HS-27A (cell line): ENCODE measurements at regions not wholly inside any gene's neighbourhood (a gene's known extent, or its start where the extent isn't known, plus 50 kb on each side); places are given as distances from the start of the nearest gene placed in this dataset.
"Not testable (repeated sequence)": the region's sequence is repeated elsewhere in the genome, so short reads cannot be mapped to it uniquely, and the experiment has no call there.

ENCODE experiments used
- DNase-seq: peaks from one replicate; pipeline ENCODE4 v3.0.0-alpha.2; 2012; ENCODE audit warnings: low read depth, missing footprints

GRCh38 chr14:38710196-38710595 lies 392.8 kb downstream of the SEC23A start:
- no peak for DNase-seq

DNA sequence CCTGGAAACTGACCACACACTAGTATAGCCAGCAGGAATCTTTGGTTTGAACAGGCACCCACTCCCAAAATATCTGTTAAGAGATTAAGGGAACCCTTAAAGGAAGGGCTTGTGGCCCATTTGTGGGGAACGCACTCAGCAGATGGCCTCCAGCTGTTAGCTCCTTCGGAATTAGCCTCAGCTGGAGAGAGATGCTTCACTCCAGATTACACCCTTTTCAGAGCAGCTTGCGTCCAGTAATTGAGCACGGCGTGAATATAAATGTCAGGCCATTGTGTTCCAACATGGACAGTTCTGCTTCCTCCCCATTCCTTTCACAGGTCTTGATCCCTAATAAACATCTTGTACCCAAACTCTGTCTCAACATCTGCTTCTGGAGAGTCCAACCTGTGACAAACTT lies 397.8 kb downstream of the SEC23A start:
- no peak for DNase-seq

DNA sequence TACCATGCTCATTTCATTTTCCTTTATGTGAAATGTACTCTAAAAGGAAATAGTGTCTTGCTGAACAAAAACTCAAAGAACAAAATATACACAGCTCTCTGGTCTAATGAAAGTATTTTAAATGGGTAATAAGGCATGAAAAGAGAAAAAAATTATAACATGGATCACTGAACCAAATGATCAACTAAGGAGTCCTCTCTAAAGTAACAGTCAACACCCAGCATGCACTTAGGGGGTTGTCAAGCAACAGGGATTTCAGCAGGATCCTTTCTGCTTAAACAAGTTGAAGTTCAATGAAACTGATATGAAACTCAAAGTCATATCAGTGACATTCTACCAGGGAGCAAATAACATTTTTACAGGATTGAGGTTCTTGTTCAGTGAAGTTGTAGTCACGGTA lies 398.8 kb downstream of the SEC23A start:
- no peak for DNase-seq

DNA sequence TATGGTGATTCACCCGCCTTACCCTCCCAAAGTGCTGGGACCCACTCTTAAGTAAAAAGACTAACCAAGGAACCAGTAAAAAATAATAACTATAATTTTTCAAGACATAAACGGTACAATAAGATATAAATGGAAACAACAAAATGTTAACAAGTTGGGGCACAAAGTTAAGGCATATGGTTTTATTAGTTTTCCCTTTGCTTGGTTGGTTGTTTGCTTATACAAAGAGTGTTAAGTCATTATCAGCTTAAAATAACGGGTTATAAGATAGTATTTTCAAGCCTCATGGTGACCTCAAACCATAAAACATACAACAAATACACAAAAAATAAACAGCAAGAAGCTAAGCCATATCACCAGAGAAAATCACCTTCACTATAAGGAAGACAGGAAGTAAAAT lies 406.1 kb downstream of the SEC23A start:
- no peak for DNase-seq

DNA sequence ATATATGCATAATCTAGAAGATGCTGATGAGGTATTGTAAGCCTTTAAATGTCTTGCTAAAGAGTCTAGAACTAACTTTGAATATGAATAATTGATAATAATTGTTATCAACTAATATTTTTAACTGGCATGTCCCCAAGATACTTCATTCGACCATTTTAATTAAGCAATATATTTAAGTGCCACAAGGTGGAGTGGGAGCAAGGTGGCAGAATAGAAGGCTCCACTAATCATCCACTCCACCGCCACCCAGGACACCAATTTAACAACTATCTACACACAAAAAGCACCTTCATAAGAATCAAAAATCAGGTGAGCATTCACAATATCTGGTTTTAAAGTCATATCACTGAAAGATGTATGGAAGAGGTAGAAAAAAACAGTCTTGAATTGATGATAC lies 409.6 kb downstream of the SEC23A start:
- no peak for DNase-seq

DNA sequence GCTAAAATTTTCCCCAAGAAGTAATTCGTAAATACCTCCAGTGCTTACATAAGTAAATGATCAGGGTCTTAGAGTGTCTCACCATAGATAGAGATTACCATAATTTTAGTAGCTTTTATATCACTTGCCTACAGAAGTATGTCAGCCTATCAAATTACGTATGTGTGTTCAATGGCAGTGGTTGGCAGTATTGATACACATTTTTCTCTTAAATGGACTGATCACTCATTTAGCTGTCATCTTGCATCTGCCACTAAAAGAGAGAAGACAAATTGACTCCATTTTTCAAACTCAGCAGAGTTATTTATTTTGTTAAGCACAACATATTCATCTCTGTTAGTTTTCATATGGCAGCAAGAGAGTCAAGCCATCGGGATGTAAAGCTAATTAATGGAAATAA lies 413.1 kb upstream of the CLEC14A start:
- DNase-seq: no peak

- DNase-seq: no peak
These were observed 407.5 kb upstream of the CLEC14A start for GRCh38 chr14:38663382-38663781.

DNA sequence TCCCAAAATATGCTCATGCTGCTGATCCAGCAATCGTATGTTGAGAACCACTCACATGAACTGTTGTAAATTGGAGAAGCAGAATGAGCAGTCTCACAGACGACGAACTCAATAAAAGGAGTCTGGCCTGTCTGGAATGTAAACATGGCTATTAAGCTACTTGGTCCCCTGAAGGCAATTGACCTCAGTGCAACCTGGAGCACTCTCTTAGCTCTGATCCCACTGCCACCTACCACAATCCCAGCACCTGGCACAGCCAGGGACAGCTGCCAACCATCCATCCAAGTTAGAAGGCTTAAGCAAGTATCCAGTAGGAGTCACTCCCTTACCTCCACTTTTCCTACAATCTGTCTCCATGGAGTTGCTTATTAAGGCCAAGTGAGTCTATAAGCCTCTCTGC lies 406.9 kb upstream of the CLEC14A start:
- no peak for DNase-seq

- peak; percentile 17 for DNase-seq
These were observed 390.5 kb upstream of the CLEC14A start for GRCh38 chr14:38646391-38646790.

DNA sequence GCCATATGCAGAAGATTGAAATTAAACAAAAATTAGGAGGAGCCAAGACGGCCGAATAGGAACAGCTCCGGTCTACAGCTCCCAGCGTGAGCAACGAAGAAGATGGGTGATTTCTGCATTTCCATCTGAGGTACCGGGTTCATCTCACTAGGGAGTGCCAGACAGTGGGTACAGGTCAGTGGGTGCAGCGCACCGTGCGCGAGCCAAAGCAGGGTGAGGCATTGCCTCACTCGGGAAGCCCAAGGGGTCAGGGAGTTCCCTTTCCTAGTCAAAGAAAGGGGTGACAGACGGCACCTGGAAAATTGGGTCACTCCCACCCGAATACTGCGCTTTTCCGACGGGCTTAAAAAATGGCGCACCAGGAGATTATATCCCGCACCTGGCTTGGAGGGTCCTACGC lies 379.0 kb upstream of the CLEC14A start:
- DNase-seq: not testable (repeated sequence)

DNA sequence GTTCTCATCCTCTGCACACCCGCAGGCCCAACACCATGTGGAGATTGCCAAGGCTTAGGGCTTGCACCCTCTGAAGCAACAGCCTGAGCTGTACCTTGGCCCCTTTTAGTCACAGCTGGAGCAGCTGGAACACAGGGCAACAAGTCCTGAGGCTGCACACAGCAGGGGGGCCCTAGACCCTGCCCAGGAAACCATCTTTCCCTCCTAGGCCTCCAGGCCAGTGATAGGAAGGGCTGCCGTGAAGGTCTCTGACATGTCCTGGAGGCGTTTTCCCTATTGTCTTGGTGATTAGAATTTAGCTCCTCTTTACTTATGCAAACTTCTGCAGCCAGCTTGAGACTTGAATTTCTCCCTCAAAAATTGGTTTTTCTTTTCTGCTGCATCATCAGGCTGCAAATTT lies 373.5 kb upstream of the CLEC14A start:
- DNase-seq: no peak

- DNase-seq: no peak
These were observed 371.3 kb upstream of the CLEC14A start for GRCh38 chr14:38627163-38627562.

GRCh38 chr14:38623661-38624060 lies 367.8 kb upstream of the CLEC14A start:
- peak; percentile 15 for DNase-seq

- DNase-seq: no peak
These were observed 362.6 kb upstream of the CLEC14A start for GRCh38 chr14:38618514-38618913.

GRCh38 chr14:38616959-38617358 lies 361.1 kb upstream of the CLEC14A start:
- no peak for DNase-seq

GRCh38 chr14:38611928-38612327 lies 356.0 kb upstream of the CLEC14A start:
- no peak for DNase-seq

DNA sequence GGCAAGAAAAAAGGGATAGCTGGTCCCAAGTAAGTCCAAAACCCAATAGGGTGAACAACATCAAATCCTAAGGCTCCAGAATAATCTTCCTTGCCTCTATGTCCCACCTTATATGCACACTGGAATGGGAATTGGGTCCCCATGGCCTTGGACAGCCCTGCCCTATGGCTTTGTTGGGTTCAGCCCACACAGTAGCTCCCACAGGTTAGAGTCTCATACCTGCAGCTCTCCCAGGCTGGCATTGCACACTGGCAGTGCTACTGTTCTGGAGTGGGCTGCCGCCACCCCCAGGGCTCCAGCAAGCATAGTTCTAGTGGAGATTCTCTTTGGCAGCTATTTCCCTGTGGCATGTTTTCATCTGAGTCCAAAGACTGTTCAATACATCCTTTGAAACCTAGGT lies 352.4 kb upstream of the CLEC14A start:
- no peak for DNase-seq

DNA sequence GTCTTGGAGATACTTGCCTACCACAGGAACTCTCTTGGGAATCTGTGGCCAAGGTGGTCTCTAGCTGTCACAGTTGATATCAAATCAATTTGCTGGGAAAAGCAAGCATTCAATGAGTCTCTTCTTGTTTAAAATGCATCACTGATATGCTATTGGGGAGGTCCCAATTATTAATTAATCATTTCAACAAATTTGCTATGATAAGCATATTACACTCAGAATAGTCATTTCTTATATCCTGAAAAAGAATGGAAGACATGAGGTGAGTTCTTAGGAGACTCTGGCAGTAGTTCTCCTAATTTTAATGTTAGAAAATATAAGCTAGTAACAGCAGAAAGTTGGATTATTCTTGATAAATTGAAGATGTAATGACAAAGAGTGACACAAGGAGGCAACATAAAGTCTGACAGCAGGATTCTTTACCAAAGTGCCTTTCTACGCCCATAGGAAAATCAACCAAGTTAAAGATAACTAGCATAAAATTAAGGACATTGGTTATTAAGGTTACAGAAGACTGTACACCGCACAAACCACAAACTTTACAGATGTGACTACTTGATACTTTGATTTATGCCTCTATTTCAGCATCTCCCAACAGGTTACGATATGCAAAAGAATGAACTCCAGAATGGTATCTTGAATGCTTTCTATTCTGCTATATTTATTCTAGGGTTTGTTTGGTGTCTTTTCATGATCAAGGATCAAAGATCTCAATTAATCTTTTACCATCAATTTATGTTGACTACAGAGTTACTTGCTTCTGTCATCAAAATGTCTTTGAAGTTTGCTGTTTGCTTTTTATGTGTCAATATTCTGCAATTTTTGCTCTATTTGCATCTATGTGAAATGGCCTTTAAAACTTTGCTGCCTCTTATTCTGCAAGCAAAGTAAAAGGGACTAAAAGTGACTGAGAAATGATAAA lies 349.6 kb upstream of the CLEC14A start:
- DNase-seq: no peak

GRCh38 chr14:38600572-38600971 lies 344.7 kb upstream of the CLEC14A start:
- not testable (repeated sequence) for DNase-seq

- DNase-seq: no peak
These were observed 337.6 kb upstream of the CLEC14A start for GRCh38 chr14:38593476-38593875.

GRCh38 chr14:38592764-38593442 lies 337.0 kb upstream of the CLEC14A start:
- no peak for DNase-seq

GRCh38 chr14:38589747-38590350 lies 334.0 kb upstream of the CLEC14A start:
- DNase-seq: no peak

DNA sequence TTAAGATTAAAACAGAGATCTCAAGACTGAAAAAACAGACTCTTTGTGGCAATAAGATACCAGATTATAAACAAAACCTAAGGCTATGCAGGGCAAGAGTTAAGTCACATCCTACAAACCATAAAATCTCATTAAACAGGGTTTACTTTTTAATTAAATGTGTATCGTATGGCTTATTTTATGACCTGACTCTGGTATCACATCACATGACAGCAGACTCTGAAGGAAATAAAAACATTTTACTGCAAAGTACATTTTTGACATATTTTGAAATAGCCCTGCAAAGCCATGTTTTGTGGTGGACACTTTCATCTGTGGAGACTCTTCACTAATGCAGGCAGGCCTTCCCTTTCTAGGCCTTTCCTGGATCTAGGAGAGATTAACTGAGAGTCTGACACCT lies 327.6 kb upstream of the CLEC14A start:
- DNase-seq: no peak
